ENCODE measurements at regions not wholly inside any gene's neighbourhood (a gene's known extent, or its start where the extent isn't known, plus 50 kb on each side); places are given as distances from the start of the nearest gene placed in this dataset.

DNA sequence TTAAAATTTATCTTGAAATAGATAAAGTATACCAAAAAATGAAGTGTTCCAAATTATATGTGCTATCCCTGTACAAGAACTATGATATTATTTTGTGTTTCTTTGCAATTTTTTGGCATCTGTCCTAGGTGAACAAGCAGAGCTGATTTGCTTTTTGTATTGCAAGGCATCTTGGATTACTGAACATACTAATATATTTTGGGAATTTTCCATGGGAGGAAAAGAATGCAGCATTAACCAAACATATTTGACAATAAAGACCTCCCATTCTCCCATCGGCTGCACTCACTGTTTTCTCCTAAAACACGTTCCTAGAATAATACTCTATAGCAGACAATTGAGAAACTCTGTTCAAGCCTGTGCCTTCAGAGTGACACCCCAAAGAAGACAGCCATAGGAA lies 265.1 kb upstream of the ALCAM start:
- DNase-seq (ENCODE audit: extremely low spot score), result no peak
- POLR2A ChIA-PET, result no interaction called here
- CTCF ChIA-PET, result no interaction called here

DNA sequence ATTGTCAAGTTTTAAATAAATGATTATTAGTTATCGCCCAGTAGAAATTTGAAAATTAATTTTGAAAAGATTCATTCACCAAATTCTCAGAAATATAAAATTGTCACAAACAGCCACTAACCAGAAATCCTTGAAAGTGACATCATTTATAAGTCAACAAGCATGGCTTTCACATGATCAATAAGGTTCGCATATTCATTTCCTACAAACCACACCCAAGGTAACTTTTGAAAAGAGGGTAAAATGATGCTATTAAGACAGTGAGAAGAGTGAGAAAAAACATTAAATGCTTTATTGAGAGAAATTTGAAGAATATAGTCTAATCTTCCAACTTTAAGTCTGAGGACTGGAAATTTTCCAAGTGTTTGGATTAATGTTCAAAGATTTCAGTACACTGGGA lies 263.6 kb upstream of the ALCAM start:
- CTCF ChIA-PET, result no interaction called here
- no peak for DNase-seq (ENCODE audit: extremely low spot score)
- POLR2A ChIA-PET, result no interaction called here

More for the DNA sequence above, 265.1 kb upstream of the ALCAM start:
- no peak for TF ChIP-seq HDGF (IDR thresholded peaks at IDR 0.05; ENCODE audit: borderline replicate concordance)
- TF ChIP-seq FOXM1 (IDR thresholded peaks at IDR 0.05; ENCODE audit: borderline replicate concordance), result no peak
- no peak for TF ChIP-seq ELF4 (IDR thresholded peaks at IDR 0.05)
- no peak for TF ChIP-seq FOXK2 (IDR thresholded peaks at IDR 0.05)
- TF ChIP-seq SUZ12 (IDR thresholded peaks at IDR 0.05), result no peak

DNA sequence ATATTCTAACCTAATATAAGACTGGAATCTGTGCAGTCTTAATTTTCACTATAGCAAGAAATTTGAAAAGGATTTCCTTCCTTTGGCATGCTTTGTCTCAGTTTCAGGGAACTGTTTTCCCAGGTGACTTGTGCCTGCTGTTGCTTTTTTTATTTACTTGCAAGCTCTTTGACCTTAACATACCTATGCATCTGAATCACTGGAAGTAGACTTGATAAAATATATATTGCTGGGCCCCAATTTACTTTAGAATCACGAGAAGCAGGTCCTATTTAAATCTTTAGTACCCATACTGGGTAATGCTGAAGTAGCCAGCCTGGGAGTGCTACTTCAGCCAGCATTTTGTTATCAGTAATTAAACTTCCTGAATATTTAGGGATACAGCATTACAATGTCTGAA lies 257.9 kb upstream of the ALCAM start:
- ChIA-PET POLR2A (no interaction called here), CTCF (no interaction called here)
- TF ChIP-seq SUZ12 (IDR thresholded peaks at IDR 0.05) (no peak), NFRKB (IDR thresholded peaks at IDR 0.05) (no peak), CTBP1 (IDR thresholded peaks at IDR 0.05; ENCODE audit: borderline replicate concordance) (no peak), SP1 (IDR thresholded peaks at IDR 0.05) (no peak), ELF4 (IDR thresholded peaks at IDR 0.05) (no peak), FOXM1 (IDR thresholded peaks at IDR 0.05; ENCODE audit: borderline replicate concordance) (no peak), BHLHE40 (IDR thresholded peaks at IDR 0.05; ENCODE audit: borderline replicate concordance) (no peak), LEF1 (IDR thresholded peaks at IDR 0.05; ENCODE audit: borderline replicate concordance) (no peak), TARDBP (IDR thresholded peaks at IDR 0.05) (no peak), ZNF384 (IDR thresholded peaks at IDR 0.05) (no peak)
- no peak for DNase-seq (ENCODE audit: extremely low spot score)

More for the DNA sequence above, 263.6 kb upstream of the ALCAM start:
- TF ChIP-seq L3MBTL2 (conservative IDR thresholded peaks at IDR 0.05) (no peak), FOXA1 (IDR thresholded peaks at IDR 0.05) (no peak), FOXK2 (IDR thresholded peaks at IDR 0.05) (no peak), SUZ12 (IDR thresholded peaks at IDR 0.05) (no peak), LEF1 (IDR thresholded peaks at IDR 0.05; ENCODE audit: borderline replicate concordance) (no peak), SP1 (IDR thresholded peaks at IDR 0.05) (no peak), FOXM1 (IDR thresholded peaks at IDR 0.05; ENCODE audit: borderline replicate concordance) (no peak), CTBP1 (IDR thresholded peaks at IDR 0.05; ENCODE audit: borderline replicate concordance) (no peak), TARDBP (IDR thresholded peaks at IDR 0.05) (no peak), ELF4 (IDR thresholded peaks at IDR 0.05) (no peak)
- TF ChIP-seq, protein P1, sequence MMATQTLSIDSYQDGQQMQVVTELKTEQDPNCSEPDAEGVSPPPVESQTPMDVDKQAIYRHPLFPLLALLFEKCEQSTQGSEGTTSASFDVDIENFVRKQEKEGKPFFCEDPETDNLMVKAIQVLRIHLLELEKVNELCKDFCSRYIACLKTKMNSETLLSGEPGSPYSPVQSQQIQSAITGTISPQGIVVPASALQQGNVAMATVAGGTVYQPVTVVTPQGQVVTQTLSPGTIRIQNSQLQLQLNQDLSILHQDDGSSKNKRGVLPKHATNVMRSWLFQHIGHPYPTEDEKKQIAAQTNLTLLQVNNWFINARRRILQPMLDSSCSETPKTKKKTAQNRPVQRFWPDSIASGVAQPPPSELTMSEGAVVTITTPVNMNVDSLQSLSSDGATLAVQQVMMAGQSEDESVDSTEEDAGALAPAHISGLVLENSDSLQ (IDR thresholded peaks at IDR 0.05), result no peak

DNA sequence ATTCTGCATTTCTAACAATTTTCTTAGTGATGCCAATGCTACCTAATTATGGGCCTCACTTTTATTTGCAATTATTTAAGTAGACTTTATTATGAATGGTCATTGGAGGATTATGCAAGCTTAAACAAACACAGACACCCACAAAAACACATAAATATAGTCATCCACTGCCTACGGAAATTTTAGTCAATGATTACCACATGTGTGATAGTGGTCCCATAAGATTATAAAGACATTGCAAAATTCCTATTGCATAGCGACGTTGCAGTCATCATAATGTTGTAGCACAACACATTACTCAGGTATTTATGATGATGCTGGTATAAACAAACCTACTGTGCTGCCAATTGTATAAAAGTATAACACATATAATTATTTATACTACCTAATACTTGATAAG lies 247.8 kb upstream of the ALCAM start:
- TF ChIP-seq FOXA1 (IDR thresholded peaks at IDR 0.05) (no peak), ARNT (IDR thresholded peaks at IDR 0.05) (no peak), ELF4 (IDR thresholded peaks at IDR 0.05) (no peak), FOXM1 (IDR thresholded peaks at IDR 0.05; ENCODE audit: borderline replicate concordance) (no peak), HDGF (IDR thresholded peaks at IDR 0.05; ENCODE audit: borderline replicate concordance) (no peak), BHLHE40 (IDR thresholded peaks at IDR 0.05; ENCODE audit: borderline replicate concordance) (no peak)
- ChIA-PET POLR2A (no interaction called here), CTCF (no interaction called here)
- DNase-seq (ENCODE audit: extremely low spot score), result no peak

DNA sequence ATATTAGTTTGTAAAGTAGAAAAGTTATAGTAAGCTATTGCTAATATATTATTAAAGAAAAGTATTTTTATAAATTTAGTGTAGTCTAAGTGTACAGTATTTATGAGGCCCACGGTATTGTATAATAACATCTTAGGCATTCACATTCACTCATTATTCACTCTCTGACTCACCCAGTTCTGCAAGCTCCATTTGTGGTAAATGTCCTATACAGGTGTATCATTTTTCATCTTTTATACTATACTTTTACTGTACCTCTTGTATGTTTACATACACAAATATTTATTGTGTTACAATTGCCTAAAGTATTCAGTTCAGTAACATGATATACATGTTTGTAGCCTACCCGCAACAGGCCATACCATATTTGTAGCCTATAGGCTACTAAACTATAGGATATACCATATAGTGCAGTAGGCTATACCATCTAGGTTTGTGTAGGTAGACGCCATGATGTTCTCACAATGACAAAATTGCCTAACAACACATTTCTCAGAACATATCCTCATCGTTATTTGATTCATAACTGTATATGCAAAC lies 246.8 kb upstream of the ALCAM start:
- ChIA-PET POLR2A (no interaction called here), CTCF (no interaction called here)
- TF ChIP-seq ARNT (IDR thresholded peaks at IDR 0.05), result no peak
- TF ChIP-seq HDGF (IDR thresholded peaks at IDR 0.05; ENCODE audit: borderline replicate concordance), result no peak
- TF ChIP-seq, protein P1 (IDR thresholded peaks at IDR 0.05), result no peak
- TF ChIP-seq TARDBP (IDR thresholded peaks at IDR 0.05), result no peak
- no peak for TF ChIP-seq BHLHE40 (IDR thresholded peaks at IDR 0.05; ENCODE audit: borderline replicate concordance)
- no peak for TF ChIP-seq L3MBTL2 (conservative IDR thresholded peaks at IDR 0.05)
- TF ChIP-seq FOXK2 (IDR thresholded peaks at IDR 0.05), result no peak
- no peak for TF ChIP-seq SP1 (IDR thresholded peaks at IDR 0.05)
- TF ChIP-seq NFRKB (IDR thresholded peaks at IDR 0.05), result no peak
- no peak for TF ChIP-seq ELF4 (IDR thresholded peaks at IDR 0.05)
- no peak for TF ChIP-seq FOXA1 (IDR thresholded peaks at IDR 0.05)
- TF ChIP-seq ZNF384 (IDR thresholded peaks at IDR 0.05), result no peak
- TF ChIP-seq SUZ12 (IDR thresholded peaks at IDR 0.05), result no peak
- TF ChIP-seq LEF1 (IDR thresholded peaks at IDR 0.05; ENCODE audit: borderline replicate concordance), result no peak
- no peak for TF ChIP-seq CTBP1 (IDR thresholded peaks at IDR 0.05; ENCODE audit: borderline replicate concordance)
- DNase-seq (ENCODE audit: extremely low spot score), result no peak

DNA sequence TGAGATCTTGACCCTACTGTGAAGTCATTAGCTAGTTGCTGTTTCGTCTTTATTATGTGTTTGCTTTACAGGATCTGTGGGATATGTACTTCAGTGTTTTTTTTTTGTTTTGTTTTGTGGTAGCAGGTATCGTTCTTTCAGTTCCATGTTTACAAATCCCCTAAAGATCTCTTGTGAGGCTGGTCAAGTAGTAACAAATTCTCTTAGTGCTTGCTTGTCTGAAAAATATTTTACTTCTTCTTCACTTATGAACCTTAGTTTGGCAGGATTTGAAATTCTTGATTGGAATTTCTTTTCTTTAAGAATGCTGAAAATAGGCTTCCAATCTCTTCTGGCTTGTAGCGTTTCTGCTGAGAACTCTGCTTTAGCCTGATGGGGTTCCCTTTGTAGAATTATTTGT lies 235.8 kb upstream of the ALCAM start:
- ChIA-PET POLR2A (no interaction called here), CTCF (no interaction called here)
- TF ChIP-seq FOXK2 (IDR thresholded peaks at IDR 0.05) (no peak), HDGF (IDR thresholded peaks at IDR 0.05; ENCODE audit: borderline replicate concordance) (no peak)
- DNase-seq (ENCODE audit: extremely low spot score), result no peak

DNA sequence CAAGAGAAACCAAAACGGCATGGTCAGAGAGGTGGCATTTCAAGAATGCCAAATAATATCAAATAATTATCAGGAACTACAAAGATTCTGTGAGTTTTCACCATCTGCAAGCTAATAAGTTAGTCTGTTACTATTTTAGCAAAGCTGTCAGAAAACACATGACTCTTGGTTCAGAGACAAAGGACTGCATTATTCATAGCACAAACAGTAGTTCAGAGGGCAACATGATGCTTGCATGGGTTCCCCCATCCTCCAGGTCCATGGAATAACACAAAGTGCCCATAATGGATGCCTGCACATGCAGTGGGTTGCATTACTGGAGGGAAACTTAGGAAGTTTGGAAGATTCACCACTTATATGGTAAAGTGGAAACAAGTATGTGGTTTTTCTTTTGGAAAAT lies 228.8 kb upstream of the ALCAM start:
- no peak for DNase-seq (ENCODE audit: extremely low spot score)
- TF ChIP-seq ZNF384 (IDR thresholded peaks at IDR 0.05), result no peak
- no peak for TF ChIP-seq SP1 (IDR thresholded peaks at IDR 0.05)
- TF ChIP-seq, protein P1 (IDR thresholded peaks at IDR 0.05), result no peak
- TF ChIP-seq CTBP1 (IDR thresholded peaks at IDR 0.05; ENCODE audit: borderline replicate concordance), result no peak
- no peak for TF ChIP-seq BHLHE40 (IDR thresholded peaks at IDR 0.05; ENCODE audit: borderline replicate concordance)
- no peak for TF ChIP-seq ARNT (IDR thresholded peaks at IDR 0.05)
- TF ChIP-seq HDGF (IDR thresholded peaks at IDR 0.05; ENCODE audit: borderline replicate concordance), result no peak
- no peak for TF ChIP-seq TARDBP (IDR thresholded peaks at IDR 0.05)
- no peak for TF ChIP-seq LEF1 (IDR thresholded peaks at IDR 0.05; ENCODE audit: borderline replicate concordance)
- TF ChIP-seq SUZ12 (IDR thresholded peaks at IDR 0.05), result no peak
- no peak for TF ChIP-seq FOXA1 (IDR thresholded peaks at IDR 0.05)
- no peak for TF ChIP-seq FOXM1 (IDR thresholded peaks at IDR 0.05; ENCODE audit: borderline replicate concordance)
- no peak for TF ChIP-seq FOXK2 (IDR thresholded peaks at IDR 0.05)
- no peak for TF ChIP-seq NFRKB (IDR thresholded peaks at IDR 0.05)
- TF ChIP-seq L3MBTL2 (conservative IDR thresholded peaks at IDR 0.05), result no peak
- no peak for TF ChIP-seq ELF4 (IDR thresholded peaks at IDR 0.05)
- ChIA-PET POLR2A (no interaction called here), CTCF (no interaction called here)

All from HEK293T (cell line).